DOHH2 (cell line): ENCODE measurements at regions not wholly inside any gene's neighbourhood (a gene's known extent, or its start where the extent isn't known, plus 50 kb on each side); places are given as distances from the start of the nearest gene placed in this dataset.

Source experiments
- EZH2phosphoT487 ChIP-seq: fragments of 200-600 bp; sonication (generic); IDR thresholded peaks from 2 replicates; pipeline ENCODE4 v1.6.1; 2017; ENCODE audit warnings: borderline replicate concordance, mild to moderate bottlenecking, antibody characterized with exemption, low read length, moderate library complexity, mixed read lengths
- TF ChIP-seq, protein P1 (sequence below): fragments of 200-600 bp; sonication (generic); IDR thresholded peaks from one replicate; pipeline ENCODE4 v1.5.1; 2014; ENCODE audit warnings: antibody characterized with exemption, mild to moderate bottlenecking, low read depth, low read length; ENCODE audit not compliant: poor library complexity, severe bottlenecking

DNA sequence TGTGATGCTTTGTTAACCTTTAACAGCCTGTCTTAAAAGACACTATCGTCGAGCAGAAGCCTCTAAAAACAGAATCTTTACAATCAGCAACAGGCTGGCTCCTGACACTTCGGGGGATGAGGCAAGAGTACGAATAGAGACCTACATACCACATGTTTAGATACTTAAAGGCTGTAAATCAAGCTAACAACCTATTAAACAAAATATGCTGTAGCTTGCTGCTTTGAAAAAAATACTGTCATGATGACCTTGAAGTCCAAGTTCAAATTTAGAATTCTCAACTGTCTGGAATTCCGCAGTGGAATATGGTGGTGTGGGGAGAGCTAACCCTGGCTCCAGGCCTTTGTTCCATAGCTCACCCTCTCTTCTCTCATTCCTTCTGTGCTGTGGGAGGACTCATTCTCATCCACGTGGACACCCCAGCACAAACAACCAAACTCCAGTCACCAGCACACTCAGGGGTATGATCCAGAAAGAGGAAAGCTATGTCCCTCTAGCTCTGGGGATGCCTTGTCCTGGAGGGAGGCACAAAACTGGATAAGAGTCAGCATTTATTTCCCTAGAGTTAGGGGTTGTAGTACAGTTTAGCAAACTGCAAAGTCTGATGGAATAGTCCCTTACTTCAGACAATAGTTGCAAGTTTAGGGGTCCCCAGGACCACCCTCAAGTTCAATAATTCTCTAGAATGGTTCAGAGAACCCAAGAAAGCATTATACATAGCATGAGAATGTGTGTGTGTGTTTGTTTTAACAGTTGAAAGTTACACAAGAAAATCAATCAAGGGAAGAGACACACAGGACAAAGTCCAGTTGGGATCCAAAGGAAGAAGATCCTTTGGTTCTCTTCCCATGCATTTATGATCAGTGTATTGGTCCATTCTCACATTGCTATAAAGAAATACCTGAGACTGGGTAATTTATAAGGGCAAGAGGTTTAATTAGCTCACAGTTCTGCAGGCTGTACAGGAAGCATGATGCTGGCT, 196.1 kb upstream of the SVIL start:
- TF ChIP-seq, protein P1, sequence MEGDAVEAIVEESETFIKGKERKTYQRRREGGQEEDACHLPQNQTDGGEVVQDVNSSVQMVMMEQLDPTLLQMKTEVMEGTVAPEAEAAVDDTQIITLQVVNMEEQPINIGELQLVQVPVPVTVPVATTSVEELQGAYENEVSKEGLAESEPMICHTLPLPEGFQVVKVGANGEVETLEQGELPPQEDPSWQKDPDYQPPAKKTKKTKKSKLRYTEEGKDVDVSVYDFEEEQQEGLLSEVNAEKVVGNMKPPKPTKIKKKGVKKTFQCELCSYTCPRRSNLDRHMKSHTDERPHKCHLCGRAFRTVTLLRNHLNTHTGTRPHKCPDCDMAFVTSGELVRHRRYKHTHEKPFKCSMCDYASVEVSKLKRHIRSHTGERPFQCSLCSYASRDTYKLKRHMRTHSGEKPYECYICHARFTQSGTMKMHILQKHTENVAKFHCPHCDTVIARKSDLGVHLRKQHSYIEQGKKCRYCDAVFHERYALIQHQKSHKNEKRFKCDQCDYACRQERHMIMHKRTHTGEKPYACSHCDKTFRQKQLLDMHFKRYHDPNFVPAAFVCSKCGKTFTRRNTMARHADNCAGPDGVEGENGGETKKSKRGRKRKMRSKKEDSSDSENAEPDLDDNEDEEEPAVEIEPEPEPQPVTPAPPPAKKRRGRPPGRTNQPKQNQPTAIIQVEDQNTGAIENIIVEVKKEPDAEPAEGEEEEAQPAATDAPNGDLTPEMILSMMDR = no peak
- TF ChIP-seq EZH2phosphoT487 = no peak
